HuH-7 (cell line): ENCODE measurements at regions not wholly inside any gene's neighbourhood (a gene's known extent, or its start where the extent isn't known, plus 50 kb on each side); places are given as distances from the start of the nearest gene placed in this dataset.

ENCODE experiments used
- DNase-seq: peaks from one replicate; pipeline ENCODE4 v3.0.0; 2011; ENCODE audit warnings: low spot score

DNA sequence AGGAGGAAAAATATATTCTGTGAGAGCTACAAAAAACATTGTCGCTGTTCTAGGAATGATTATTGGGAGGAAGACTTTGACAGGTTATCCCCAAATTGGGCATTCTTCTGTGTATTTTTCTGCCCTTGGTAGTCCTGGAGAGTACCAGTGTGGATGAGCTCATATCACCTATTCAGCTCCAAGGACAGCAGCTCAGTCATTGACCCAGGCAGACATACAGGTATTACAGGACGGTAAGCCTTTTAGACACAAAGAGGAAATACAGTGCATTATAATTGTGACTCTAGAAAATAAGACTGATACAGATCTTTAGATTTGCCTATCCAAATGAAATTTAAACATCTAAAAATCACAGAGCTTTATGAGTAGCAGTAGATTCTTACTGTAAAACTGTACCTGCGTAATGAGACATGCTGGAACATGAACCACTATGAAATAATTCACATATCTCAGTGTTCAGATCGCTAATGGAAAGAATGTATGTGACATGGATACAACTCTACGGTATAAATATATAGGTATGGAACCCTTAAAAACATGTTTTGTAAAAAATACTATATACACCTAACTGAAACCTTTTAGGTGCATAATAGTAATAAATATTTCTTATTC lies 56.0 kb downstream of the PLK2 start:
- no peak for DNase-seq

DNA sequence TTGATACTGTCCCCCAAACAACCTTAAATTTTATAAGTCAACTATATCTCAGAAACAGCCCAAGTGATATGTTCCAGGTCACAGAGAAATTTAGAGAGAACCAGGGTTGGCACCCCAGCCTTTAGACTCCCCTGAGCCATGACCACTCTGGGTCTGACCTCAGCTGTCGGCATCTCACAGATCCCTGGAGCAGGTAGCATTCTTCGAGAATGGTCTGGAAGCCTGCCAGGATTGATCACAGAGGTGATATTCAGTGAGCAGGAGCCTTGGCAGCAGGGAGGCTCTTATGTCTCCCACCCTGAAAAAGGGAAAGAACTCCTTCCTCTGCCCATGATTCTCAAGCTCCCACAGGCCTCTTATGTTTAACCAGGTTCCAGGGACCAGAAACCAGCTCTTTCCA lies 58.2 kb downstream of the PLK2 start:
- no peak for DNase-seq

DNA sequence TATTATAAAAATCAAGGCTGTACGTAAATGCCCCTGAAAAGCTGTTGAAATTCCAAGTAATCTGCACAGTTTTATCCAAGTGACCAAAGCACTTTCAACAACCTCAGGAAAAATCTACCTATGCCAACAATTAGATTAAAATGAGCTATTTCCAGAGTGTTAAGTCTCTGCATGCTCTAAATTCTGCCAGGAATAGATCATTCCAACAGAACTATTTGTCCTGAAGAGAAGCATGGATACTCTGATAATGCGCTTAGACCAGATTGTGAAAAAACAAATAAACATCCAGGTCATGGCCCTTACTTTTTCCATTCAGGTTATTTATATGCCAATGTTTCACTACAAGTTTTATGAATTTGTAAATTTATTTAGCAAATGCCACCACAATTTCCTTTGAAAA lies 59.1 kb downstream of the PLK2 start:
- DNase-seq: no peak

DNA sequence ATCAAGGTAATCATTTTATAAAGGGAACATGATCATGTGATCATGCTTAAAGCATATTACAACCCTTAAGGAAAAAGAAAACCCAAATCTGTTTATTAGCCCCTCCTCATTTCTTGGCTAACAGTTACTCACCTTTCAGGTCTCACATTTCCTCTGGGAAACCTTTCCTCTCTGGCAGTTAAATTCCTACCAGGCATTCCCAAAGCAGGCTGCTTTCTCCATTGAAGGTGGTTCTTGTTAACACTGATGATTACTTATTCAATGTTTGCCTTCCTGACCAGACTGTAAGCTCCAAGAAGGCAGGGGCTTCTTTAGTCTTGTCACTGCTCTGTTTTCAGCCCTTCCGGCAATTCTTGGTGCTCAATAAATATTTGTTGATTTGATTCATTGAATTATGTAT lies 59.9 kb downstream of the PLK2 start:
- no peak for DNase-seq

DNA sequence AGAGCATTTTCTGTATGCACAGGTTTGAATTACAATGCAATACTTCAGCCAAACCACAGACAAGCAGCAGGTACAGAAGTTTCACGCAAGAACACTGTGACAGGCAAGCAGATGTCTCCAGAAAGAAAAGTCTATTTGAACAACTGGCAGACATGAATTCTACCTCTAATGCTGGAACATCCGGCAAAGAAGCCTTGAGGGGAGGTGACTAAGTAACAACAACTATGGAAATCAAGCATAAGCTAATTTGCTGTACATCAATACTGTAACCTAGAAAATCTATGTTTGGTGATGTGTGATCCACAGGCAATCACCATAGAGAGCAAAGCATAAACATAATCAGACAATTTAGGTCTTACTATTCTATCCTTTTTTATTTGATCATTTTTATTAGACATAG lies 65.5 kb downstream of the PLK2 start:
- no peak for DNase-seq

DNA sequence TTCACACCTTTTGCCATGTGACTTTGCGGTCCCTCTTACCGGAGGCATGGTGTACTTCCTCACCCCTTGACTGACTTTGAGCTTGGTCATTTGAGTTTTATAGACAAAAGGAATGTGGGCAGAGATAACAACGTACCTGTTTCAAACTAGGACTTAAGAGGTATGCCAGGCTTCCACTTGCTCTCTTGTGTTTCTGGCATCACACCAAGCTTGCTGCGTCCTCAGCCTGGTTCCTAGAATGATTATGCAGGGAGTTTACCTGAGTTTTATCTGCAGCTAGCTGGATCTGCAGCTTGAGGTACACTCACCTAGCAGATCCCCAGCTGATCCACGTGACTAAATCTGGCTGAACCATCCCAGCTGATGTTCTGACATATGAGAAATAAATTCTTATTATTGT lies 66.2 kb downstream of the PLK2 start:
- DNase-seq: no peak

DNA sequence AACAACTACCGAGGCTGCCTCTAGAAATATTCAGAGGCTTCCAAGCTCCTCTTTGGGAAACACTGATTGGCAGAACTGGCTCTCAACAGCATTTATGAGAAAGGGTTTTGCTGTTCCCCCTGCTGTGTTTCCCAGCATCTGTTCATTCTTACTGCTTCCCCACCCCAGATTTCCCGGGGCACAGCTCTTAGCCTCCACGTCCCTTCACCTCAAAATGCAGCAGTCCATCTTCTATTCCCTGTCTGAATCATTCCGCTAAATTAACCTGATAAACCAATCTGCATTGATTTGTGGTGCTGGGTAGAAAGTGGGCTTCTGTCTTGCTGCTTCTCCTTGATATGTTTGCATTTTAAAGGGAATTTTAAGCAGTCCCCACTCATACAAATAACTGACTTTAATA lies 67.4 kb downstream of the PLK2 start:
- DNase-seq: no peak

DNA sequence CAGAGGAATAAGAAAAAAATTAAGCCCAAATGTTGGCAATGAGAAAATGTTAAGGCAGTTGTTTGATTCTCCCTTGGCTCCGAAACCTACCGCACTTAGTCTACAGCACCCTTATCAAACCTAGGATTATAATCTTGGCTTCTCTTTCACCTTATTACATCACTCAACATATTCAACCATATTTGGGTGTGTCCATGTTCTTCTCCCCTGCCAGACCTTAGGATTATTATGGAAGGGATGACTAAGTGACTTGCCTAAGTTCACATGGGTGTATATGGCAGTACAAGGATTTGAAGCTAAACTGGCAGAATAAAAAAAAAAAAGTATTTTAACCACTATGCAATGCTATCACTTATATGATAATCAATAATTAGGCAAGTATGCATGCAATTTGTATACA lies 76.4 kb downstream of the PLK2 start:
- no peak for DNase-seq

DNA sequence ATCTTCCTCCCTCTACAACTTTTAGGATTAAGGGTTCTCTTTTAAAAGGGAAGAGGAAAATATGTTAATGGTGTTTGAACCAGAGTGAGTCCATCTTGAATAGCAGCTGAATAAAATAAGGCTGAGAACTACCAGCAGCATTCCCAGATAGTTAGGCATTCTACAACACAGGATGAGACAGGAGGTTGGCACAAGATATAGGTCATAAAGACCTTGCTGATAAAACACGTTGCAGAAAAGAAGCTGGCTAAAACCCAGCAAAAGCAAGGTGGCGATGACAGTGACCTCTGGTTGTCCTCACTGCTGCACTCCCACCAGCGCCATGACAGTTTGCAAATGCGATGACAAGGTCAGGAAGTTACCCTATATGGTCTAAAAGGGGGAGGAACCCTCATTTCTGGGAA lies 77.8 kb downstream of the PLK2 start:
- no peak for DNase-seq

DNA sequence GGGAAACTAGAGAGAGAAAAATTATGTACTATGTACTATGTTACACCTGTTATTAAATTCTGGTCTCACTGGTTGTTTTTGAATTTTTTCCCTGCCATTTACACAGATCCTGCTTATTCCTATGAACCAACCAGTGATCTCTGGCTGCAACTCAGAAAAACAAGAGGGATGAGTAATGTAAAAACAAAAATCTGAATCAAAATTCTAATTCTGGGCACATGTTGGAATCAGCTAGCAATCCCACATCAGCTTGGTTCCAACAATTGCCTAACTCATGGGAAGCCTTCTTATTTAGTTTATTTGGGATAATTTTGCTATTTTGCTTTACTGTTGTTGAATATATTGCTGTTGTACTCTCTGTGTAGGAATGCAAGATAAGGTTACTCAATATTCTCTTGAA lies 78.3 kb downstream of the PLK2 start:
- DNase-seq: no peak

DNA sequence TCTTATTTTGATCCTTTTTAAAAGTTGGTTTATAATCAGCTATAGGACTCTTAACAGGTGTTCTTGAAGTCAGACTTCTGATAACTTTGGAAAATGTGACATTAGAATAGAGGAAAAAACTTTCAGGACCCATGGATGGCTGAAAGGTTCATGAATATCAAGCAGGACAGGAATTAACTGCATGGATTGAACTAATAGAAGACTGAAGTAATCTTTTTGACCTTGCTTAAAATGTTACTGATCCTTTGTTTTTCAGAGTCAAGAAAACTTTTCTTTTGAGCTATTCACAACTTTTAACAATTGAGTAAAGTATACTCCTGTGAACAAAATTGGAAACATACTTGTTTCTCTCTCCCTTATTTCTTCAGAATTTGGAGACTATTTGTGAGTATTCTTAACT lies 79.2 kb downstream of the PLK2 start:
- DNase-seq: no peak

DNA sequence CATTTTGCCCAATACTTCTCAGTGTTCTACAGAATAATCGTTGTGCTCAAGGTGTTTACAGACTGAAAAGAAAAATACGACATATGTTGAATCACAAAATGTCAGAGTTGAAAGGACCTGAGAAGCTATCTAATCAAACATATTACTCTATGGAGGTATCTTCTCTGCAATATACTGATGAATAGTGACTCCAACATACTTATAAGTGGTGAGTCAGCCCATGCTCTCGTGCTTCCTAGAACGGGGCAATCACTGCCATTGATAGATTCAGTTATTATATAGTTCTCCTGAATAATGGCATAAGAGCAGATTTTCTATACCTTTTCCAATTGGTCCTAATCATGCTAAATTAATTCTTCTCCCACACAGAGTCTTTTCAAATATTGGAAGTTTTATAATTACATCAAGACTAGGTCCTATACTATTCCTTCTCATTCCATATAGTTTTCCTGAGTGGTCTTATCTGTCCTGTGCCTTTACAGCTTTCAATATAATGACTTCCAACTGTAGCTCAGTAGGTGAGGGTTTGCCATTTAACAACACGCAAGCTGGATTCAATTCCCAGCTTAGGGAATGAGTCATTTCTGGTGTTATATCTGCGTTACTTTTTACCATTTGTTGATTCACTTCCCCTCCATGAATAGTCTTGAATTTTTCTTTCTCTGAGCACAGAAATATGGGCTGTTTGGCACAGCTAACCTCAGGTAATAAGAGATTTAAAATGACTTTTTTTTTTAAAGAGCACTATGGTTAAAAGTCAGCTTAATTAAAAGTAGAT lies 81.1 kb downstream of the PLK2 start:
- no peak for DNase-seq

DNA sequence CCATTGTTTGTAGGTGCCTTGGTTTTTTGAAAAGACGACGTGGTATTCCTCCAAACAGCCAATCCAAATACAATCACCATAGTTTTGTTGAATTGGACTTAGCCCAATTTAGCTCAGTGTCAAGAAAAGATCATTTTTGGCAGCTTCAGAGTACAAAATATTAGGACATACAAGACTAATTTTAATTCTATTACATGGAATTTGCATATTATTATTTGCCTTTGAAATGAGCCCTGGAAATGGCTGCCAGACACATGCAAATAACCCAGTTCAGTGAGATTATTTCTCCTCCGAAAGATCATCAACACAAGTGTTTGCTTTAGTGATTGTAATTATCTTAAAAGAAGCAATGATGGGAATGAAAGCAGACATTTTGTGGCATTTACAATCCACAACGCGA lies 89.3 kb downstream of the PLK2 start:
- DNase-seq: no peak

DNA sequence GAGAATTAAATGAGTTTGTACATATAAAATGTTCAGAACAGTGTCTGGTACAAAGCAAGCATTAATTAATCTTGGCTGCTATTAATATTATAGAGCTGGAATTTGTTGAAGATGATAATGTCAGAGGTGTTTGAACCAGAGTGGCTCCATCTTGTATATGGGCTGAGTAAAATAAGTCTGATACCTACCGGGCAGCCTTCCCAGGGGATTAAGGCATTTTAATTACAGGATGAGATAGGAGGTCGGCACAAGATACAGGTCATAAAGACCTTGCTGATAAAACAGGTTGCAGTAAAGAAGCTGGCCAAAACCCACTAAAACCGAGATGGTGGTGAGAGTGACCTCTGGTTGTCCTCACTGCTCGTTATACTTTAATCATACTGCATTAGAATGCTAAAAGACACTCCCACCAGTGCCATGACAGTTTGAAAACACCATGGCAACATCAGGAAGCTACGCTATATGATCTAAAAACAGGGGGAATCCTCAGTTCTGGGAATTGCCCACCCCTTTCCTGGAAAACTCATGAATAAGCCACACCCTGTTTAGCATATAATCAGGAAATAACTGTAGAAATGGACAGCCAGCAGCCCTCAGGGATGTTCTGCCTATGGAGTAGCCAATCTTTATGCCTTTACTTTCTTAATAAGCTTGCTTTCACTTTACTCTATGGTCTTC lies 90.2 kb downstream of the PLK2 start:
- DNase-seq: no peak

DNA sequence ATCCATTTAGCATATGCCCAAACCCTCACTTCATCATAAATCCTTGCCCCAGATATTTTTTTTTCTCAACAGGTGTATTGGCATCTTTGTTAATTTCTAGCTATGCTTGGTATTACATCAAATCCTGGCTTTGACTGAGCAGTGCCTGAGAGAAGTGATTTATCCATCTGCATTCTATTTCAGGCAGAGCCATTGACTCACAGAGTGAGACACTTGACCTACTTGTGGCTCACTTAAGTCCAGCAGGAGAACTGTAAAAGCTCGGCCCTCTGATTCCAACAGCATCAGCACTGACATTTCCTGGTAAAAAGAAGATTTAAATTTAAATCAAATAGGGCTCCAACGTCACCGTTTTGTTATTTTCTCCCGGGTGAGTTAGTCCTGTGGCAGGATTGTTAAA lies 93.4 kb downstream of the PLK2 start:
- DNase-seq: no peak

DNA sequence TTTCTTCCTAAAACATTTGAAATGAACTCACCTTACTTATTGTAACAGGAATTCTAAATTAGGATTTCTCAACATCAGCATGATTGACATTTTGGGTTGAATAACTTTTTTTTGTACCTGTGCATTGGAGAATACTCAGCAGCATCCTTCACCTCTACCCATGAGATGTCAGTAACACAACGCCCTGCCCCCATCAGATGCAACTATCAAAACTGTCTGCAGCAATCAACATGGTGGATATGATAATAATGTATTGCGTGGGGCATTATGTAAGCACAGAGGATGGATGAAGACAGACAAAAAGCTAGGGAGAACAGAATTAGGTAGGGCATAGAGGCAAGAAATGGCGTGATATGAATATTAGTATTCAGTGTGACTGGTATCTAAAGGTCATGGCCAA lies 94.1 kb downstream of the PLK2 start:
- no peak for DNase-seq

DNA sequence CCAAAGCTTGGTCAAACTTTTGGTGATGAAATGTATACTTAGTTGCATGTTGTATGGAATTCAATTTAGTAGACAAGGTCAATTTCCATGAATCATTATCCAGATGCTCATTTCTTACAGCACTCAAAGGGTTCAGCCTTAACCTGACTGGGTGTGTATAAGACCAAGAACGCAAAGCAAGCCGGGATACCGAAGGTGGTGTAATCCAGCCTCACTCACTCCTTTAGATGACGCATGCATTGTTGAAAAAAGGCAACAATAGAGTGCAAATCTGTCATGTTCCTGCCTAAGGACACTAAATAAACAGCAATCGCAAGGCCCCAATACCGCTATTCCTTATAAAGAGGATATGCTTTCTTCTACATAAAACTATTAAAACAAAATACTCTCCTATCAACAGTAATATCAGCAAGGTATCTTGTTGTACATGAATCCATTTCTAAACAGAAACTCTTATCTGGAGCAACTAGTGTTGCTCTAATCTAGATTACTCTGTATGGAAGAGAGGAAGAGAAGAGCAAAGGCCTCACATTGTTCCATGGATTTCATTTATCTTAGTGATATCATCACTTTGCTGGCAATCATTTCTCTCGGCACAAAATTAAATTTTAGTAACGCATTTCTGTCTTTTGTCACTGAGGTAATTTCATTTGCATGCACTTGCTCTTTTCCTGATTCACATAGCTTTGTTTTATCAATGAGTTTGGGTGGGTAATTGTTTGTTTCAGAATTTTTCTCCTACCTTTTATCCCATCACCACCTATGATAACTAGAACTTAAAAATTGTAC lies 96.2 kb downstream of the PLK2 start:
- no peak for DNase-seq

DNA sequence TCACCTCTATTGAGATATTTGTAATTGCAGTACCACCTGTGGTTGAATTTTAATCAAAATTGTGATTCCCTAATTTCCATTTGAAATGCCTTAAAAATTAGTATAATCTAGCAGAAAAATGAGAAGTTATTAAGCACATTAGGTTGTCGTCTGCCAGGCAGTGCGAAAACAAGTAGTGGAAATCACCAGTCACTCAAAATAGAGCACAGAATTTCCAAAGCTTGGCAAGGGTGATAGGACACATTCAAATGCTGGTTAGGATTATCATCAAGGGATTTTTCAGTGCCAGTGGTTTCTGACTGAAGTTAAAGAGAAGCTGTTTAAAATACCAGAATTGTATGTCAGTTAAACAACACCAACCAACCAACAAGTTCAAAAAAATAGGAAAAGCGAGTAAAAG lies 97.8 kb downstream of the PLK2 start:
- DNase-seq: no peak

DNA sequence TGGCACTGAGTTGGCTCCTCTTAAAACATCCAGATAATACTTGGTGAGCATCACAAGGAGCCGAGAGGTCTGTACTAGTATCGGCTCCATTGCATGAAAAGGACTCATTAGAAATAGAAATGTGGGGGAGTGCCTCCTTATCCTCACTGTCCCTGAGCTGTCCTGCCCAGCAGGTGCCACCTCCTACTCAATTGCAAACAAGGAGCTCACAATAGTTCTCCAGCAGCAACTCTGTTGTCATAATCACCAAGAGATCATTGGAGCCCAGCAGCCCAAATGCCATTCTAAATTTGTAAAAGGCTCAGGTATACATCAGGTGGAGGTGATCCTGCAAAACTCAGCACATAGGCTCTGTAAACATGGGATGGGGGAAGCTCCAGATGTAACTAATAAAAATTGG lies 99.1 kb downstream of the PLK2 start:
- no peak for DNase-seq

DNA sequence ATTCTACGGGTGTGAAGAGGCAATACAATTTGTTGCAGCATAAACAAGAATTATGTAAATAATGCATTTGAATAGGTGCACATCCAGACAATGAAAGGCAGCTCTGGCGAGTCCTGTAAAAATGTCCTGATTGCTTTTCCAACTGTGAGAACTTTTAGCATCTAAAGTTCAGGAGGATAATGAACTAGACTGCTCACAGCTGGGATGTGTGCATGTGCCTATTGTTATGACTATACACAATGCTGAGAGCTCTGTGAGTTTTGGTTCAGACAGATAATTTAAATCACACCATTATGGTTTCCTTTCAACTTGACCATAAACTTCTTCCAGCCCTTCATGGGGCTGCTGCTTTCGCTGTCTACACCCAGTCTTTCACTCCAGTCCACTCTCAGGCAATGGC lies 99.9 kb downstream of the PLK2 start:
- no peak for DNase-seq

DNA sequence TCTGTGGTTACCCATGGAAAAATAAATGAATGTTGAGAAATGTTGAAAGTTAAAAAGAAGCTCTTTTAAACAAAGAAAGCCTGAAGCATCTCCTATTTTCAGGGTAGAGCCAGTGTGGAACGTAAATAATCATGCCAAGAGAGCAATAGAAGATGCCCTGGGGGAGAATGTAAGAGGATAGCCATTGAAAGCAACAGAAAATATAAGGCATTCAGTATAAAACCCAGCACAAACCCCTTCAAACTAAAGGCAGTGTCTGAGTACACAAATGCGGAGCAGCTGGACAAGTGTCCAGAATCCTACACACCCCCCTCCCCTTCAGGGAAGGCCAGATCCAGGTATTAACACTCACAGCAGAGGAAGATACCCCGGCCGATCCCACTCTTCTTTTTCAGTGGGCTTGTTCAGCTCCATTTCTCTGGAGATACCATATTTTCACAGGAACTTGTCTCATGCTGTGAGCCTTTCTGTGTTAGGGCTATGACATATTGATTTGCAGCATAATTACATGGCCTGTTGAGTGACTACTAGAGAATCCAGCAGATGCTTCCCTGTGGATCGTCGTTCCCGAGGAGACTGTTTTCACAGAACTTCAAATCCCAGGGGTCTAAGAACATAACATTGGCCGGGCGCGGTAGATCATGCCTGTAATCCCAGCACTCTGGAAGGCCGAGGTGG lies 101.2 kb downstream of the PLK2 start:
- no peak for DNase-seq

DNA sequence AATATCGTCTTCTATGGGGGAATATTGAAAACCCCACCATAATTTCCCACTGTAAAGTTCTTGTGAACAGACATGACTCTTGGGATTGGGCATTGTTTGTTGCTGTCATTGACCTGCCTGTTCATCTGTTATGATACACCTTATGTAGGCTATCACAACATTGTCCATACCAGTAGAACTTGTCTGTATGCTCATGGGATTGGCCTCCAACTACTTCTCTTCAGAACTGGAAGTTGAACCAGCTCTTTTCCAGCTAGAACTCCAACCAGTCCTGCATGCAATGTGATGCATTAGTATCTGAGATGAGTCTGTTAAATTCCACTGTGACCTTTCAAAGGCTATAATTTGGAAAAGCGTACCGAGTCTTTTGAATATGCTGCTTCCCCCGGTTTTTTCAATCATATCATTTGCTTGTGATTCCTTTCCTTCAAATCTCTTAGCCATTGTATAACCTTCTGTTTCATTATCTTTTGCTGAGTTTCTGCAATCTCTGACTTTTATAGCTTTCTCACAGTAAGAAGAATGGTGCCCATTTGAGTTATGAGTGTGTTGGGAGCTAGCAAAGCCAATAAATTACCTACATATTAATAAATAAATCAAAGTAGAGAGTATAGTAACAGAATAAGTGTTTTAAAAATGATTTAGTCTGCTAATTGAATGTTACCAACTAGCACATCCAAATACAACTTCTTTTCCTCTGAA lies 101.9 kb downstream of the PLK2 start:
- DNase-seq: no peak
